OCI-LY1 (cell line): ENCODE measurements at regions not wholly inside any gene's neighbourhood (a gene's known extent, or its start where the extent isn't known, plus 50 kb on each side); places are given as distances from the start of the nearest gene placed in this dataset.

Source experiments
- H2AFZ ChIP-seq: fragments of 200-600 bp; sonication (generic), shearing (Covaris generic); 2 replicates; pipeline ENCODE4 v1.6.0; 2014; ENCODE audit warnings: antibody characterized with exemption, mild to moderate bottlenecking, low read length
- H3F3A ChIP-seq: fragments of 200-600 bp; sonication (generic), shearing (Covaris generic); 2 replicates; pipeline ENCODE4 v1.6.0; 2014; ENCODE audit warnings: mild to moderate bottlenecking, antibody characterized with exemption, low read length, moderate library complexity; ENCODE audit not compliant: insufficient read depth
- H3K27ac ChIP-seq: fragments of 200-600 bp; sonication (generic); 2 replicates; pipeline ENCODE4 v1.5.1; 2014; ENCODE audit warnings: low read length, mixed run types, mild to moderate bottlenecking, low read depth; ENCODE audit not compliant: poor library complexity, severe bottlenecking
- H3K27me3 ChIP-seq: fragments of 200-600 bp; sonication (generic); 2 replicates; pipeline ENCODE4 v1.6.0; 2014; ENCODE audit warnings: antibody characterized with exemption, mild to moderate bottlenecking, low read length, moderate library complexity; ENCODE audit not compliant: insufficient read depth
- H3K36me3 ChIP-seq: fragments of 200-600 bp; sonication (generic); 2 replicates; pipeline ENCODE4 v1.6.1; 2014; ENCODE audit warnings: mild to moderate bottlenecking, antibody characterized with exemption, low read length, moderate library complexity, mixed read lengths; ENCODE audit not compliant: insufficient read depth
- H3K4me1 ChIP-seq: fragments of 200-600 bp; sonication (generic); 2 replicates; pipeline ENCODE4 v1.5.1; 2014; ENCODE audit warnings: mild to moderate bottlenecking, low read length, moderate library complexity; ENCODE audit not compliant: insufficient read depth, severe bottlenecking
- H3K4me2 ChIP-seq: fragments of 200-600 bp; sonication (generic), shearing (Covaris generic); 2 replicates; pipeline ENCODE4 v1.6.1; 2014; ENCODE audit warnings: low read length
- H3K4me3 ChIP-seq: fragments of 200-600 bp; sonication (generic); 2 replicates; pipeline ENCODE4 v1.5.1; 2014; ENCODE audit warnings: low read length, low read depth, mild to moderate bottlenecking, mixed read lengths; ENCODE audit not compliant: poor library complexity, severe bottlenecking
- H3K79me2 ChIP-seq: fragments of 200-600 bp; shearing (Covaris generic); 2 replicates; pipeline ENCODE4 v1.6.1; 2016; ENCODE audit warnings: mixed run types, low read length, mixed read lengths; ENCODE audit not compliant: insufficient read depth
- H3K9ac ChIP-seq: fragments of 200-600 bp; sonication (generic), shearing (Covaris generic); 2 replicates; pipeline ENCODE4 v1.6.1; 2014; ENCODE audit warnings: mild to moderate bottlenecking, low read length, mixed read lengths
- H3K9me2 ChIP-seq: fragments of 200-600 bp; sonication (generic), shearing (Covaris generic); 2 replicates; pipeline ENCODE4 v1.6.1; 2014; ENCODE audit warnings: low read depth, mild to moderate bottlenecking, low read length, mixed read lengths
- H3K9me3 ChIP-seq: fragments of 200-600 bp; shearing (Covaris generic); 2 replicates; pipeline ENCODE4 v1.6.1; 2014; ENCODE audit warnings: low read length, mixed read lengths
- H4K20me1 ChIP-seq: fragments of 200-600 bp; sonication (generic), shearing (Covaris generic); 2 replicates; pipeline ENCODE4 v1.6.0; 2016; ENCODE audit warnings: mild to moderate bottlenecking, low read length; ENCODE audit not compliant: insufficient read depth
- CTCF ChIP-seq: fragments of 200-600 bp; sonication (generic), shearing (Covaris generic); IDR thresholded peaks from 2 replicates; pipeline ENCODE4 v1.5.1; 2017; ENCODE audit warnings: mild to moderate bottlenecking, antibody characterized with exemption, low read length, moderate library complexity, mixed read lengths
- EZH2 ChIP-seq: fragments of 200-600 bp; sonication (generic), shearing (Covaris generic); IDR thresholded peaks from 2 replicates; pipeline ENCODE4 v1.8.0; 2017; ENCODE audit warnings: borderline replicate concordance, mixed run types, mild to moderate bottlenecking, antibody characterized with exemption, low read length, moderate library complexity, mixed read lengths

DNA sequence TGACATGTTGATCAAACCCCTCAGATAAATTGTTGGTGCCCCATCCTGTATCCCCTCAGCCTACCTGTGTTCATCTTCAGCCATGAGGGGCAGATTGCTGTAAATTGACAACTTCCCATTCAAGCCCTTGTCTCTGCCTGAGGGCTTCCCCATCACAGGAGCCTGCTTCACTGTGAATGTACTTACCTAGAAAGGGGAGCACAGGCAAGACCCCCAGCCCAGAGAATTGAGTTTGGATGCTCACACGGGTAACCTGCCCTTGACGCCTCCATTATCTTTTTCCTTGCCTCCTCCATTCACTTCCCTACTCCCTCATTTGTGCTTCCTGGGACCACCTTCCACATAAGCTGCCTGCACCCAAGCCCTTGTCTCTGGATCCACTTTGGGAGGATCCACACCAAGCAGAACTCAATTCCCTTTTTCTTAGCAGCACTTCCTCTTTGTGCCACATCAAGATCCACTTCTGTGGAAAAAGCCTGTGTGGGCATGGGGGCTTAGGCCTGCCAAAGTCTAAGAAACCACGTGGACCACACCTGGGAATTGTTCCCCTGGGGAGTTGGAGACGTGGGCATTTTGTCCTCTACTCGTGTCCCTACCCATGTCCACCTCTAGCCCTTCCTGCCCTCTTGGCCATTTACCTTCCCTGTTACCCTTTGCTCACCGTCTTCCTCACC is 103.4 kb upstream of the FOXA2 start:
- no peaks in the 10 kb centered on the region for H3K9me2 ChIP-seq
- no peak overlapping the region for H3K4me2 ChIP-seq
- H3F3A ChIP-seq, result no peaks in the 10 kb centered on the region

DNA sequence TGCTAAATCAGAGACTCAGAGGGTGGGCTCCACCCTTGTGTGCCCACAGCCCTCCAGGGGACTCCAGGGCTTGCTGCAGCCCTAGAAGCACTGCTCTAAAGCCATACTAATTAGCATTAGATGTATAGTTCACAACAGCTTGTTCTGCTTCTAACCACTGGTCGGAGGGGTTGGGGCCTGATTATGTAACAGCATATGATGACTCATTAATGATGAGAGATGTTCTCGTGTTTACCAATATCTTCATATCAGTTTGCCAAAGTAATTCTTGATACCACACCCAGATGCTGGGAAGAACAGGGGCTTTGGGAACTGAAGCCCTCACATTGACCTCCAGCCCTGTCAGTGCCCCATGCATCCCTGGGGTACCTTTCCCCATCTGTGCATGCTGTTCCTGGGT is 104.1 kb upstream of the FOXA2 start:
- Histone ChIP-seq H3K9ac (no peak overlapping the region), H3K4me2 (no peak overlapping the region), H3K27ac (no peak overlapping the region), H3K9me3 (no peaks in the 10 kb centered on the region), H3K27me3 (no peaks in the 10 kb centered on the region), H3K9me2 (no peaks in the 10 kb centered on the region), H3K79me2 (no peaks in the 10 kb centered on the region), H3K36me3 (no peaks in the 10 kb centered on the region), H3F3A (no peaks in the 10 kb centered on the region), H2AFZ (no peak overlapping the region), H3K4me1 (no peaks in the 10 kb centered on the region), H3K4me3 (no peak overlapping the region), H4K20me1 (no peaks in the 10 kb centered on the region)
- TF ChIP-seq CTCF, result no peak
- no peak for TF ChIP-seq EZH2

More for the DNA sequence above, 103.4 kb upstream of the FOXA2 start:
- Histone ChIP-seq H3K4me3 (no peak overlapping the region), H3K9ac (no peak overlapping the region), H3K27me3 (no peaks in the 10 kb centered on the region), H3K27ac (no peak overlapping the region), H3K79me2 (no peaks in the 10 kb centered on the region), H4K20me1 (no peaks in the 10 kb centered on the region), H2AFZ (no peak overlapping the region), H3K4me1 (no peaks in the 10 kb centered on the region), H3K9me3 (no peaks in the 10 kb centered on the region), H3K36me3 (no peaks in the 10 kb centered on the region)
- TF ChIP-seq CTCF (no peak), EZH2 (no peak)

DNA sequence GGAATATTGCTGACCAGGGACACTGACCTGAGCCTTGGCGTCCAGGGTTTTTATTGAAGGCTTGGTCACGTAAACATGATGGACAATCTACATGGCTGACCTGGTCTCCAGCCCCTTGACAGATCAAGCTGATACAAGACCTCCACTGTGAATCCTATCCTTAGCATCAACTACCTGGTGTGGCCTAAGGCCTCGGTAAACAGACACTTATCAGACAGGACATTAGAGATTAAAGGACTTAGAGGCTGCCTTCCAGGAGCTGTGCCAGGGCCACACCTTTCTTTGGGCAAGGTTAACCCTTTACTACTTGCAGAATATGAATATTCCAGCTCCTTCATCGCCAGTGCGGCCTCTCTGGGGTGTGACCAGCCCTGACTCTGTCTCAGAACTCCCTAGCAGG is 104.9 kb upstream of the FOXA2 start:
- H3K9ac ChIP-seq, result no peak overlapping the region
- no peak overlapping the region for H2AFZ ChIP-seq
- H3K9me3 ChIP-seq, result no peaks in the 10 kb centered on the region
- H3K4me2 ChIP-seq, result no peak overlapping the region
- no peaks in the 10 kb centered on the region for H3F3A ChIP-seq
- H3K4me3 ChIP-seq, result no peak overlapping the region
- H3K27ac ChIP-seq, result no peak overlapping the region
- no peaks in the 10 kb centered on the region for H3K79me2 ChIP-seq
- H4K20me1 ChIP-seq, result no peaks in the 10 kb centered on the region
- H3K9me2 ChIP-seq, result no peaks in the 10 kb centered on the region
- H3K36me3 ChIP-seq, result no peaks in the 10 kb centered on the region
- TF ChIP-seq CTCF, result no peak
- no peak for TF ChIP-seq EZH2
- H3K4me1 ChIP-seq, result no peaks in the 10 kb centered on the region
- no peaks in the 10 kb centered on the region for H3K27me3 ChIP-seq
